Heart left ventricle (tissue), 13 donors: ENCODE measurements at regions not wholly inside any gene's neighbourhood (a gene's known extent, or its start where the extent isn't known, plus 50 kb on each side); places are given as distances from the start of the nearest gene placed in this dataset.

Experiments used
- CTCF ChIP-seq, 12 donors: fragments of 200-600 bp; sonication (generic) in 4 of 12; IDR thresholded peaks; one replicate each; pipeline versions ENCODE4 v1.5.0 to v1.8.0; 2018 to 2022; ENCODE audit warnings: antibody characterized with exemption in 12 of 12, mild to moderate bottlenecking in 5 of 12
- POLR2A ChIP-seq, 2 donors: fragments of 450-650 bp; IDR thresholded peaks; one replicate each; pipeline ENCODE4 v1.6.1; 2017; ENCODE audit warnings: antibody characterized with exemption in 2 of 2, mild to moderate bottlenecking in 2 of 2, moderate library complexity in 2 of 2
- donor health status: ischemic (EF 13 %, LVEDD 7.1; RV severe dilation, severe dysfunction).
- donor health status: DM: no; HTN: yes; CAD: no.
- donor health status: DM: no; HTN: no; CAD: no.
- donor health status: ischemic (EF 25% LVEDD 6.9; RV normal size, moderate dysfunction).
- donor health status: ischemic (EF 25% LVEDD 5.7; RV mildly dilated, moderate dysfunction).
- donor health status: ischemic (EF 35%, LVEDD 5.7; RV mildly dilated, moderate dysfunction).
- donor health status: nonischemic (EF 11% LVEDD 7.7; RV severe dilation, severe dysfunction).
- donor health status: DM: yes; HTN: yes; CAD: no.
- donor health status: PGD.
- donor health status: ischemic (EF 29% LVEDD 5.4; RV normal size, mild dysfunction).
- donor health status: nonischemic (EF 23%, LVEDD 6.1; RV moderate dilation, normal function).

GRCh38 chr3:3446251-3446650 lies 266.8 kb upstream of the CRBN start:
- TF ChIP-seq POLR2A (IDR thresholded peaks at IDR 0.05) (no peak), CTCF (IDR thresholded peaks at IDR 0.05) (no peak)
